ENCODE measurements at regions not wholly inside any gene's neighbourhood (a gene's known extent, or its start where the extent isn't known, plus 50 kb on each side); places are given as distances from the start of the nearest gene placed in this dataset.

GRCh38 chr6:74073999-74074398 is 378.0 kb downstream of the CD109 start:
- Histone ChIP-seq H3K4me2 (ENCODE audit: insufficient read depth, low read length) (no peak overlapping the region), H3K9me3 (ENCODE audit: insufficient read depth, low read length, severe bottlenecking) (no peaks in the 10 kb centered on the region), H3K4me3 (ENCODE audit: low read depth in 1 of 2, low read length in 2 of 2) (no peak overlapping the region), H4K20me1 (ENCODE audit: insufficient read depth, low read length) (no peaks in the 10 kb centered on the region), H3K27ac (ENCODE audit: low read length) (no peak overlapping the region), H2AFZ (ENCODE audit: low read depth, low read length) (no peak overlapping the region), H3K27me3 (ENCODE audit: insufficient read depth, low read length, poor library complexity) (no peaks in the 10 kb centered on the region), H3K4me1 (ENCODE audit: insufficient read depth, low read length) (no peaks in the 10 kb centered on the region), H3K79me2 (ENCODE audit: insufficient read depth, low read length) (no peaks in the 10 kb centered on the region), H3K9ac (ENCODE audit: low read depth, low read length) (no peak overlapping the region), H3K36me3 (ENCODE audit: insufficient read depth, low read length) (no peaks in the 10 kb centered on the region)
- no peak for ATAC-seq (ENCODE audit: insufficient read depth, low read depth)
- TF ChIP-seq CTCF (IDR thresholded peaks at IDR 0.05; ENCODE audit: borderline replicate concordance, extremely low read depth, low read length, poor library complexity, severe bottlenecking) (no peak), EZH2 (IDR thresholded peaks at IDR 0.05; ENCODE audit: borderline replicate concordance, low read depth, low read length, severe bottlenecking) (no peak)
- DNase-seq = no peak

GRCh38 chr6:74073429-74073828 is 377.4 kb downstream of the CD109 start:
- Histone ChIP-seq H2AFZ (ENCODE audit: low read depth, low read length) (no peak overlapping the region), H3K27me3 (ENCODE audit: insufficient read depth, low read length, poor library complexity) (no peaks in the 10 kb centered on the region), H3K9ac (ENCODE audit: low read depth, low read length) (no peak overlapping the region), H4K20me1 (ENCODE audit: insufficient read depth, low read length) (no peaks in the 10 kb centered on the region), H3K4me2 (ENCODE audit: insufficient read depth, low read length) (no peak overlapping the region), H3K4me3 (ENCODE audit: low read depth in 1 of 2, low read length in 2 of 2) (no peak overlapping the region), H3K4me1 (ENCODE audit: insufficient read depth, low read length) (no peaks in the 10 kb centered on the region), H3K9me3 (ENCODE audit: insufficient read depth, low read length, severe bottlenecking) (no peaks in the 10 kb centered on the region), H3K27ac (ENCODE audit: low read length) (no peak overlapping the region), H3K79me2 (ENCODE audit: insufficient read depth, low read length) (no peaks in the 10 kb centered on the region), H3K36me3 (ENCODE audit: insufficient read depth, low read length) (no peaks in the 10 kb centered on the region)
- ATAC-seq (ENCODE audit: insufficient read depth, low read depth) = no peak
- DNase-seq = no peak
- no peak for TF ChIP-seq EZH2 (IDR thresholded peaks at IDR 0.05; ENCODE audit: borderline replicate concordance, low read depth, low read length, severe bottlenecking)
- TF ChIP-seq CTCF (IDR thresholded peaks at IDR 0.05; ENCODE audit: borderline replicate concordance, extremely low read depth, low read length, poor library complexity, severe bottlenecking) = no peak

GRCh38 chr6:74071214-74071613 is 375.2 kb downstream of the CD109 start:
- TF ChIP-seq EZH2 (IDR thresholded peaks at IDR 0.05; ENCODE audit: borderline replicate concordance, low read depth, low read length, severe bottlenecking) (no peak), CTCF (IDR thresholded peaks at IDR 0.05; ENCODE audit: borderline replicate concordance, extremely low read depth, low read length, poor library complexity, severe bottlenecking) (no peak)
- Histone ChIP-seq H3K4me3 (ENCODE audit: low read depth in 1 of 2, low read length in 2 of 2) (no peak overlapping the region), H3K4me1 (ENCODE audit: insufficient read depth, low read length) (no peaks in the 10 kb centered on the region), H3K9ac (ENCODE audit: low read depth, low read length) (no peak overlapping the region), H3K27ac (ENCODE audit: low read length) (no peak overlapping the region), H3K79me2 (ENCODE audit: insufficient read depth, low read length) (no peaks in the 10 kb centered on the region), H3K4me2 (ENCODE audit: insufficient read depth, low read length) (no peak overlapping the region), H3K27me3 (ENCODE audit: insufficient read depth, low read length, poor library complexity) (no peaks in the 10 kb centered on the region), H3K36me3 (ENCODE audit: insufficient read depth, low read length) (no peaks in the 10 kb centered on the region), H3K9me3 (ENCODE audit: insufficient read depth, low read length, severe bottlenecking) (no peaks in the 10 kb centered on the region), H2AFZ (ENCODE audit: low read depth, low read length) (no peak overlapping the region), H4K20me1 (ENCODE audit: insufficient read depth, low read length) (no peaks in the 10 kb centered on the region)
- ATAC-seq (ENCODE audit: insufficient read depth, low read depth) = no peak
- DNase-seq = no peak

- H3K27me3 ChIP-seq (ENCODE audit: insufficient read depth, low read length, poor library complexity) = no peaks in the 10 kb centered on the region
- no peak overlapping the region for H3K27ac ChIP-seq (ENCODE audit: low read length)
- no peaks in the 10 kb centered on the region for H3K79me2 ChIP-seq (ENCODE audit: insufficient read depth, low read length)
- H2AFZ ChIP-seq (ENCODE audit: low read depth, low read length) = no peak overlapping the region
- ATAC-seq (ENCODE audit: insufficient read depth, low read depth) = no peak
- no peak overlapping the region for H3K9ac ChIP-seq (ENCODE audit: low read depth, low read length)
- TF ChIP-seq EZH2 (IDR thresholded peaks at IDR 0.05; ENCODE audit: borderline replicate concordance, low read depth, low read length, severe bottlenecking) = no peak
- TF ChIP-seq CTCF (IDR thresholded peaks at IDR 0.05; ENCODE audit: borderline replicate concordance, extremely low read depth, low read length, poor library complexity, severe bottlenecking) = no peak
- H4K20me1 ChIP-seq (ENCODE audit: insufficient read depth, low read length) = no peaks in the 10 kb centered on the region
- H3K36me3 ChIP-seq (ENCODE audit: insufficient read depth, low read length) = no peaks in the 10 kb centered on the region
- no peak for DNase-seq
- no peak overlapping the region for H3K4me2 ChIP-seq (ENCODE audit: insufficient read depth, low read length)
- H3K4me1 ChIP-seq (ENCODE audit: insufficient read depth, low read length) = no peaks in the 10 kb centered on the region
- no peak overlapping the region for H3K4me3 ChIP-seq (ENCODE audit: low read depth in 1 of 2, low read length in 2 of 2)
- no peaks in the 10 kb centered on the region for H3K9me3 ChIP-seq (ENCODE audit: insufficient read depth, low read length, severe bottlenecking)
Measured at GRCh38 chr6:74070711-74071110, 374.7 kb downstream of the CD109 start.
